OCI-LY7 (cell line): ENCODE measurements at regions not wholly inside any gene's neighbourhood (a gene's known extent, or its start where the extent isn't known, plus 50 kb on each side); places are given as distances from the start of the nearest gene placed in this dataset.

Experiments
- BruUV-seq: library from RNA; stranded (reverse); fragments of 400-500 nt; replicated peaks from 2 replicates; lab custom pipeline; 2021; lab: Mats Ljungman, UMichigan
- CTCF ChIA-PET: fragments of 300-600 bp; sonication (Branson Sonifier 250); formaldehyde crosslinking; loops from one replicate; lab custom pipeline; 2022; ENCODE audit warnings: antibody characterized with exemption; ENCODE audit not compliant: unreplicated experiment; lab: Charles Lee
- POLR2A ChIA-PET: fragments of 300-600 bp; sonication (Branson Sonifier 250); formaldehyde crosslinking; loops from one replicate; lab custom pipeline; 2022; ENCODE audit warnings: antibody characterized with exemption; lab: Charles Lee
- DNase-seq: peaks from one replicate; pipeline ENCODE4 v3.0.0-alpha.2; 2015; ENCODE audit warnings: low spot score
- H2AFZ ChIP-seq: fragments of 200-600 bp; sonication (generic), shearing (Covaris generic); 2 replicates; pipeline ENCODE4 v1.6.1; 2014; ENCODE audit warnings: mild to moderate bottlenecking, antibody characterized with exemption, low read length, moderate library complexity
- H3K27ac ChIP-seq: fragments of 200-600 bp; sonication (generic); 2 replicates; pipeline ENCODE4 v1.5.1; 2014; ENCODE audit warnings: mixed run types, low read depth, mild to moderate bottlenecking, moderate library complexity, low read length, inconsistent platforms; ENCODE audit not compliant: poor library complexity, severe bottlenecking
- H3K36me3 ChIP-seq: fragments of 200-600 bp; sonication (generic); 2 replicates; pipeline ENCODE4 v1.6.1; 2014; ENCODE audit warnings: mild to moderate bottlenecking, antibody characterized with exemption, low read length, moderate library complexity, mixed read lengths; ENCODE audit not compliant: insufficient read depth
- H3K4me1 ChIP-seq: fragments of 200-600 bp; sonication (generic); 2 replicates; pipeline ENCODE4 v1.5.1; 2014; ENCODE audit warnings: mild to moderate bottlenecking, low read length; ENCODE audit not compliant: insufficient read depth, poor library complexity, severe bottlenecking
- H3K4me2 ChIP-seq: fragments of 200-600 bp; sonication (generic); 2 replicates; pipeline ENCODE4 v1.6.1; 2014; ENCODE audit warnings: mild to moderate bottlenecking, low read length
- H3K4me3 ChIP-seq: fragments of 200-600 bp; sonication (generic); 2 replicates; pipeline ENCODE4 v1.5.1; 2014; ENCODE audit warnings: mild to moderate bottlenecking, low read depth, low read length; ENCODE audit not compliant: poor library complexity, severe bottlenecking
- H3K79me2 ChIP-seq: fragments of 200-600 bp; sonication (generic); 2 replicates; pipeline ENCODE4 v1.6.1; 2016; ENCODE audit warnings: low read depth, mild to moderate bottlenecking, low read length, moderate library complexity, mixed read lengths; ENCODE audit not compliant: insufficient read depth
- H3K9me2 ChIP-seq: fragments of 200-600 bp; sonication (generic); 2 replicates; pipeline ENCODE4 v1.6.1; 2016; ENCODE audit warnings: mild to moderate bottlenecking, low read length, mixed read lengths; ENCODE audit not compliant: insufficient read depth
- H3K9me3 ChIP-seq: fragments of 200-600 bp; sonication (generic); 2 replicates; pipeline ENCODE4 v1.6.1; 2014; ENCODE audit warnings: mild to moderate bottlenecking, mixed run types, low read length, mixed read lengths
- H4K20me1 ChIP-seq: fragments of 200-600 bp; sonication (generic); 2 replicates; pipeline ENCODE4 v1.6.1; 2014; ENCODE audit warnings: mild to moderate bottlenecking, antibody characterized with exemption, low read length, moderate library complexity, mixed read lengths; ENCODE audit not compliant: insufficient read depth
- EZH2phosphoT487 ChIP-seq: fragments of 200-600 bp; sonication (generic); IDR thresholded peaks from 2 replicates; pipeline ENCODE4 v1.6.1; 2018; ENCODE audit warnings: low read depth, borderline replicate concordance, mild to moderate bottlenecking, mixed run types, antibody characterized with exemption, low read length, moderate library complexity, mixed read lengths
- intact Hi-C: fragments of 100-400 bp; cut with micrococcal nuclease; formaldehyde crosslinking; loops from one replicate; pipeline ENCODE4 v1.10.0; 2022; ENCODE audit not compliant: unreplicated experiment
- TF ChIP-seq, protein P1 (sequence below): fragments of 200-600 bp; sonication (generic); conservative IDR thresholded peaks from 2 replicates; pipeline ENCODE4 v1.5.1; 2014; ENCODE audit warnings: mild to moderate bottlenecking, antibody characterized with exemption, low read length, moderate library complexity, mixed read lengths

DNA sequence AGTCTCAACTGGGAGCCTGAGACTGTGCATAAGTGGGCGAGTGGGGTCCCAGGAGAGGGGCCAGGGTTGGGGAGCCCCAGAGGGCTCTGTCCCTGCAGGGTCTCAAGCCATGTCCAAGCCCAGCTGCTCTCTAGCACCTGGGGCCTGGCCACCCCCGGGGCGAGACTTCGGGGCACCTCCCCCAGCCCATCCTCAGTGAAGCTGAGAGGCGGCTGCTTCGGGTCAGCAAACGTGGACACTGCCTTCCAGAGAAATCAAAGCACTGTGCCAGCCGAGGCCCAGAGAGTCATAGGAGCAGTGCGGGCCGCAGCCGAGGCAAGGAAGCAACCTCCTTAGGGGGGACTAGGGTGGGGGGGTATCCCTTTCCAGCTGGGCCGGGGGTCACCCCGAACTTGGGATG, 77.5 kb downstream of the ENGASE start:
- intact Hi-C loops = no loop called here
- Histone ChIP-seq H3K79me2 (no peaks in the 10 kb centered on the region), H4K20me1 (no peaks in the 10 kb centered on the region), H3K27ac (no peak overlapping the region), H3K4me2 (no peak overlapping the region), H3K4me3 (no peak overlapping the region), H3K9me3 (no peaks in the 10 kb centered on the region), H3K36me3 (no peaks in the 10 kb centered on the region), H3K4me1 (no peaks in the 10 kb centered on the region), H3K9me2 (no peaks in the 10 kb centered on the region), H2AFZ (no peak overlapping the region)
- CTCF ChIA-PET = no interaction called here
- no TSS peak for BruUV-seq
- no peak for DNase-seq
- TF ChIP-seq EZH2phosphoT487 = no peak
- TF ChIP-seq, protein P1, sequence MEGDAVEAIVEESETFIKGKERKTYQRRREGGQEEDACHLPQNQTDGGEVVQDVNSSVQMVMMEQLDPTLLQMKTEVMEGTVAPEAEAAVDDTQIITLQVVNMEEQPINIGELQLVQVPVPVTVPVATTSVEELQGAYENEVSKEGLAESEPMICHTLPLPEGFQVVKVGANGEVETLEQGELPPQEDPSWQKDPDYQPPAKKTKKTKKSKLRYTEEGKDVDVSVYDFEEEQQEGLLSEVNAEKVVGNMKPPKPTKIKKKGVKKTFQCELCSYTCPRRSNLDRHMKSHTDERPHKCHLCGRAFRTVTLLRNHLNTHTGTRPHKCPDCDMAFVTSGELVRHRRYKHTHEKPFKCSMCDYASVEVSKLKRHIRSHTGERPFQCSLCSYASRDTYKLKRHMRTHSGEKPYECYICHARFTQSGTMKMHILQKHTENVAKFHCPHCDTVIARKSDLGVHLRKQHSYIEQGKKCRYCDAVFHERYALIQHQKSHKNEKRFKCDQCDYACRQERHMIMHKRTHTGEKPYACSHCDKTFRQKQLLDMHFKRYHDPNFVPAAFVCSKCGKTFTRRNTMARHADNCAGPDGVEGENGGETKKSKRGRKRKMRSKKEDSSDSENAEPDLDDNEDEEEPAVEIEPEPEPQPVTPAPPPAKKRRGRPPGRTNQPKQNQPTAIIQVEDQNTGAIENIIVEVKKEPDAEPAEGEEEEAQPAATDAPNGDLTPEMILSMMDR = no peak
- POLR2A ChIA-PET = interaction anchor here (0.6 kb wide), 1 partner anchor 79 kb away, joined by 5 read pairs; no protein-coding TSS in a partner anchor

DNA sequence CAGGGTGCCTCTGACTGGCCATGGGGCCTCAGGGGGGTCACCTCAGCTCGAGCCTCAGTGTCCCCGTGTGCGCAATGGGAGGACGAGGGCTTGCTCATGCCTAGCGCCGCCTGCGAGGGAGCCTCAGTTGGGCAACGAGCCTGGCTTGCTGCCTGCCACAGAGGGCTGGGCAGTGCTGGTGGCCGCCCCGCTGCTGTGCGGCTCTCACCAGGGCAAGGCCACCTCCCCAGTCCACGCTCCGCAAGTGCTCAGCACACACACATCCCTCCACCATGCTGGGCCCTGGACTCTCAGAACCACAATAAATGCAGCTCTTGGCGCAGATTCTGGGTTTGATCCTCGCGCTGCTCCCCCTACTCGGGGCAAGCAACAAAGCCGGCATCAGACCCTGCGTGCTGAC, 76.2 kb downstream of the ENGASE start:
- no TSS peak for BruUV-seq
- Histone ChIP-seq H3K4me3 (no peak overlapping the region), H3K9me3 (no peaks in the 10 kb centered on the region), H3K4me2 (no peak overlapping the region), H3K79me2 (no peaks in the 10 kb centered on the region), H3K9me2 (no peaks in the 10 kb centered on the region), H2AFZ (no peak overlapping the region), H4K20me1 (no peaks in the 10 kb centered on the region), H3K36me3 (no peaks in the 10 kb centered on the region), H3K27ac (no peak overlapping the region), H3K4me1 (no peaks in the 10 kb centered on the region)
- ChIA-PET POLR2A (no interaction called here), CTCF (no interaction called here)
- TF ChIP-seq, protein P1 = no peak
- TF ChIP-seq EZH2phosphoT487 = no peak
- intact Hi-C loops = no loop called here
- no peak for DNase-seq

DNA sequence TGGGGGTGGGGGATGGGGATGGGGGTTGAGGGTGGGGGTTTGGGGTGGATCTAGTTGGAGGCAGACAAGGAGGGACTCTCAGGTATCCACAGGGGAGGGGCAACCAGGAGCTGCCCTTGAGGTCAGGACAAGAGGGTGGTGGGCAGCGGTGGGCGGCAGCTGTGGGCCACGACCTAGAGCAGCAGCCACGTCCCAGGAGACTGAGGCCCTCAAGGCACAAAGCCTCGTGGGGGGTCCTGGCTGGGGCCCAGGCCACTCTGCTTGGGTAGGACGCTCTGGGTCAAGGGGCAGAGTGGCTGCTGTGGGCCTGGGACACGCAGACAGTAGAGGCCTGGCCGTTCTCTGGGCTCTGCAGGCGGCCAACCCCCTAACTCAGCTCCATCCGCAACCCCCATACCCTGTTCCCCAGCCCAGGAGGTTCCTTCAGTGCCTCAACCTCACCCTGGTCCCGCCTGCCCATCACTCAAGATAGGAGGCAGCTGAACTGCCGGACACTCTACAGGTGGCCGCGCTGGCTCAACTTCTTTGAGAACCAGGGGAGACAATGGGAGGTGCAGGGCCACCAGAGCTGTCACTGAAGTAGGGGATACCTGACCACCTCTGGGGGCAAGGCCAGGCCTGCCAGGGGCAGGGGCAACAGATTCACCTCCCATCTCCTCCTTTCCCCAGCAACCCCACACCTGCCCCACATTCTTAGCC, 75.6 kb downstream of the ENGASE start:
- no TSS peak for BruUV-seq
- ChIA-PET POLR2A (no interaction called here), CTCF (no interaction called here)
- Histone ChIP-seq H2AFZ (no peak overlapping the region), H3K9me3 (no peaks in the 10 kb centered on the region), H4K20me1 (no peaks in the 10 kb centered on the region), H3K4me3 (no peak overlapping the region), H3K27ac (no peak overlapping the region), H3K4me1 (no peaks in the 10 kb centered on the region), H3K4me2 (no peak overlapping the region), H3K79me2 (no peaks in the 10 kb centered on the region), H3K36me3 (no peaks in the 10 kb centered on the region), H3K9me2 (no peaks in the 10 kb centered on the region)
- TF ChIP-seq, protein P1 = no peak
- TF ChIP-seq EZH2phosphoT487 = no peak
- intact Hi-C loops = no loop called here
- no peak for DNase-seq
